ENCODE measurements at regions not wholly inside any gene's neighbourhood (a gene's known extent, or its start where the extent isn't known, plus 50 kb on each side); places are given as distances from the start of the nearest gene placed in this dataset.
"Not testable (repeated sequence)": the region's sequence is repeated elsewhere in the genome, so short reads cannot be mapped to it uniquely, and the experiment has no call there.

DNA sequence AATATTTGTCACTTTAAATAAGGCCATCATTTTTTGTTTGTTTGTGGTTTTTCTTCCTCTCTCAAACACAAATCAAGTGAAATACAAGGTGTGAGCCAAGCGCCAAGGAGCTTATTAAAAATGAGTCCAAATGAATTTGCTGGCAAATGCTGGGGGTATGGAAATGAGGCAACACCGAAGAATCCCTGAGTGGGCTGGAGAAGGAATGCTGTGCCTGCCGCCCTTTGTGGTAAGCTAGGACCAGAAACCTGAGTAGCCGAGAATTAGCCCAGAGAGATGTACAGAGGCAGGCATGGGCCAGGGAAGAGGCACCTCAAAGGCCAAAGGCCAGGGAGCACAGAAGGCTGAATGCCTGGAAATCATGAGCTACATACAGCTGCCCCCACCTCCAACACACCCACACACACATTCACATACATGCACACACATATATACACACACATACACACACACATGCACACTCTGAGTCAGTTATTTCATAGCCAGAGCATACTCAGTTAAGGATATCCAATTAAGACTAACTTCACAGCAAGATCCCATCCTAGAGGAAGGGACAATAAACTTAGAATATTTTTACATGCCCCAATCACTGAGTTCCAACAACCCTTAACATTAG, 266.1 kb upstream of the DYNLRB2 start:
- no peak for DNase-seq
- in situ Hi-C loops (cut with MboI; ENCODE audit: low pct_unique_long_range_greater_than_20kb, low sequenced_read_pairs) = no loop called here

- in situ Hi-C loops (cut with MboI; ENCODE audit: low pct_unique_long_range_greater_than_20kb, low sequenced_read_pairs) = no loop called here
- no peak for DNase-seq
These were observed 266.9 kb upstream of the DYNLRB2 start for GRCh38 chr16:80273635-80274538.

GRCh38 chr16:80265624-80266306, 275.0 kb upstream of the DYNLRB2 start:
- DNase-seq = no peak
- in situ Hi-C loops (cut with MboI; ENCODE audit: low pct_unique_long_range_greater_than_20kb, low sequenced_read_pairs) = no loop called here

GRCh38 chr16:80263848-80264694, 276.7 kb upstream of the DYNLRB2 start:
- in situ Hi-C loops (cut with MboI; ENCODE audit: low pct_unique_long_range_greater_than_20kb, low sequenced_read_pairs) = no loop called here
- no peak for DNase-seq

DNA sequence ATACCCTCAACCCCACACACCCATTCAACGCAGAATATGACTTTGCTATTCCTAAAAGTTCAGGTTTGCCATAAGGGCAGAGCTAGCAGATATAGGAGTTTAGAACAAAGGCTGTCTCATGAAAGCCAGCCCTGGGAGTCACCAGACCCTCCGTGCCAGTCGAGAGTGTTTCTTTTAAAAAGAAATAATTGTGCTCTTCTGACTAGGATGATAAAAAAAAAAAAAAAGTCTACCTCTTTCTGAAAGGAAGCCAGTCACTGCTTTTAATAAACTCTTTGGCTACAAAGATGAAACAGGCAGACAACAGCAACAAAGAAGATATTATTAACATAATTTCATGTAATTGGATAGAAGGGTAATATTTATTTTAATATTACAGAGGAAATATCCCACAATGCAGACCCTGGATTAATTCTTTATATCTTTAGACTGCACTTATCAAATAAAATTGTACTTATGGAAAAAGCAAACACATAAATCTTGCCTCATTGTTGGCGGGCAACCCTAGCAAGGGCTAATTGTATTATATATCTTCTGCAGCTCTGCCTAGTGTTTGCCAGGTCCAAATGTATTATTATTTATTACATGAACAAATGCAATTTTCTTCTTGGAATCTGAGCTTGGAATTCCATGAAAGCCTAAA, 277.5 kb upstream of the DYNLRB2 start:
- in situ Hi-C loops (cut with MboI; ENCODE audit: low pct_unique_long_range_greater_than_20kb, low sequenced_read_pairs) = no loop called here
- DNase-seq = no peak

GRCh38 chr16:80260906-80261311, 279.9 kb upstream of the DYNLRB2 start:
- in situ Hi-C loops (cut with MboI; ENCODE audit: low pct_unique_long_range_greater_than_20kb, low sequenced_read_pairs) = no loop called here
- DNase-seq = no peak

DNA sequence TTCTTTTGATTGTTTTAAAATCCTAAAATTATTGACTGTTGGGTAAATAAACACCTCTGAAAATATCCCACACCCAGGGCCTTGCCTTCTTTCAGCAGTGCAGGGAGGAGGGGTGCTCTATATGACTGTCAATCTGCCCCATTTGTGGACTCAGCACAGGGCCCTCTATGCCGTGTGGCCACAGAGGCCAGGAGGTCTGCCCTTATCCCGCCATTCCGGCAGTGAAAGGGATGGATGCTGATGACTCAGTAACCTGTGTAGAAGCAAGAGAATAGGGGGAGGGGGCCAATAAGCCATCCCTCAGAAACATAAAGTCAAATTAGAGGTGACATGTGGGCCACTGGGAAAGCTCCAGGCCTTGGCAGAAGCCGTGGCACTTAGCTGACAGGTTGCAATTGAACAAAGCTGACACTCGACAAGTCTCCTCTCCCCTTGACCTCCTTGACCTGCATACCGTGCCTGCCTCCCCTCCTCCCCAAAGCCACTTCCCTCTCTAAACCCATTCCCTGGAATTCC, 281.4 kb upstream of the DYNLRB2 start:
- no peak for DNase-seq
- in situ Hi-C loops (cut with MboI; ENCODE audit: low pct_unique_long_range_greater_than_20kb, low sequenced_read_pairs) = no loop called here

- in situ Hi-C loops (cut with MboI; ENCODE audit: low pct_unique_long_range_greater_than_20kb, low sequenced_read_pairs) = no loop called here
- DNase-seq = no peak
These were observed 282.4 kb upstream of the DYNLRB2 start for GRCh38 chr16:80258407-80258806.

DNA sequence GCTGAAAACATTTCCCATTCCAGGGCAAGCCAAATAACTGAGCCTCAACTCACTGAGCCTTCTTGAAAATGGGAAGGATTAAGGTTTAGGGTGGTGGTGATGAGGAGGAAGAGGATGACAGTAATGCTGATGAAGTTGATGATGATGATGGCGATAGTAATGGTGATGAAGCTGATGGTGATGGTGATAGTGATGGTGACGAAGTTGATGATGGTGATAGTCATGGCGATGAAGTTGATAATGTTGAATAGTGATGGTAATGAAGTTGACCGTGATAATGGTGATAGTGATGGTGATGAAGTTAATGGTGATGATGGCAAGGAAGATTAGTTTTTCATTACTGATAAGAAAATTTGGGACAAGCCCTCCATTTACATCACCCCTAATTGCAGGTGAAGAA, 285.8 kb upstream of the DYNLRB2 start:
- no peak for DNase-seq
- in situ Hi-C loops (cut with MboI; ENCODE audit: low pct_unique_long_range_greater_than_20kb, low sequenced_read_pairs) = no loop called here

DNA sequence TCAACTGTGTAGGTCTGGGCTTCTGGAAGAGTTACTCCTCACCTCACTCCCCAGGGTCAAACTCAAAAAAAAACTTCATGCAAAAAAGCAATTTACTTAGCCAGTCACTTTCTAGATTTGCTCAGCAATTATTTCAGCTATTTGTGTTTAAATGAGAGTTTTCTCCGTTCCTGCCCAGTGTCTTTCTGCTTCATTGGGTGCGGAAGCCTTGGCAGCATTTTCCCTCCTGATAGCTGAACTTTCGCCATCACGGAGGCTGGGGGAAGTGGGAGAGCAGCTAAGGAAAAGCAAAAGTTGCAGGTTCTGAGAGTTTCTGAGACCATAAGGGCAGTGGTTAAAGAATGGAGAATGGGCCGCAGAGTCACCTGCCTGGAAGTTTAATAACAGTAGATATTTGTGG, 287.1 kb upstream of the DYNLRB2 start:
- in situ Hi-C loops (cut with MboI; ENCODE audit: low pct_unique_long_range_greater_than_20kb, low sequenced_read_pairs) = no loop called here
- DNase-seq = no peak

GRCh38 chr16:80250381-80250780, 290.4 kb upstream of the DYNLRB2 start:
- no peak for DNase-seq
- in situ Hi-C loops (cut with MboI; ENCODE audit: low pct_unique_long_range_greater_than_20kb, low sequenced_read_pairs) = no loop called here

- DNase-seq; in situ Hi-C loops (cut with MboI; ENCODE audit: low pct_unique_long_range_greater_than_20kb, low sequenced_read_pairs): not testable (repeated sequence)
These were observed 297.5 kb upstream of the DYNLRB2 start for GRCh38 chr16:80243303-80243702.

- in situ Hi-C loops (cut with MboI; ENCODE audit: low pct_unique_long_range_greater_than_20kb, low sequenced_read_pairs) = not testable (repeated sequence)
These were observed 298.5 kb upstream of the DYNLRB2 start for GRCh38 chr16:80242279-80242678.

GRCh38 chr16:80233097-80233835, 307.5 kb upstream of the DYNLRB2 start:
- in situ Hi-C loops (cut with MboI; ENCODE audit: low pct_unique_long_range_greater_than_20kb, low sequenced_read_pairs) = no loop called here
- DNase-seq = no peak

More at GRCh38 chr16:80242279-80242678, 298.5 kb upstream of the DYNLRB2 start:
- DNase-seq = not testable (repeated sequence)

DNA sequence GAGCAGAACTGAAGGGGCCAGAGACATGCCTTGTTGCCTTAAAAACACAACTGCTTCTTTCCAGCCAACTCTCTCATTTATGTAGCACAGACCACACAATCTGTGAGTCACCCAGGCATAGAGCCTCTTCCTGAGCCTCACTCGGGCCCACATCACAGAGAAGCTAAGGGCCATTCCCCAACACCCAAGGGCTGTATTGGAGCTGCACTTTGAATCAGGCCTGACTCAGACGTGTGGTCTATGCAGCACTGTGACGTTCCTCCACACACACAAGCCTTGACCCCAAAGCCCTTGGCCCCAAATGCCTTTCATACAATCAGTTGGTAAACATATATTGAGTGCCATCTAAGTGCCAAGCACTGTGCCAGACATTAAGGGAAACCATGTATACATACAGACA, 308.9 kb upstream of the DYNLRB2 start:
- no peak for DNase-seq
- in situ Hi-C loops (cut with MboI; ENCODE audit: low pct_unique_long_range_greater_than_20kb, low sequenced_read_pairs) = no loop called here

DNA sequence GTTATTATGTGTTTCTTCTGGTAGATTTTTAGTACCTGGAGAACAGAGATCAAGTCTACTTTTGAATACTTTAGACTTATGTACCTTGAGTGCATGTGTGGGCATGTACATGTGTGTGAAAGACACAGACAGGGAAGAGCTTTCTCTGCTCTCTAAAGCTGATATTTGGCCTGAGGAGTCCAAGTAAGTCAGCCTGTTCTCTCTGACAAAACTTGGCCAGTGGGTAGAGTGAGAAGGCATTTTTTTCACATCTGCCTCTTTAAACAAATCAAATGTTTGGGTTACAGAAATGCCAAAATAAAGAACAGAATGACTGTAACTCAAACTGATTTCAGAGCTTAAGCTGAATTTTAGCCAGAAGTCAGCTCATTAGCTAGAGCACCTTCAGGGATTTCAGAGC, 309.7 kb upstream of the DYNLRB2 start:
- in situ Hi-C loops (cut with MboI; ENCODE audit: low pct_unique_long_range_greater_than_20kb, low sequenced_read_pairs) = no loop called here
- no peak for DNase-seq

DNA sequence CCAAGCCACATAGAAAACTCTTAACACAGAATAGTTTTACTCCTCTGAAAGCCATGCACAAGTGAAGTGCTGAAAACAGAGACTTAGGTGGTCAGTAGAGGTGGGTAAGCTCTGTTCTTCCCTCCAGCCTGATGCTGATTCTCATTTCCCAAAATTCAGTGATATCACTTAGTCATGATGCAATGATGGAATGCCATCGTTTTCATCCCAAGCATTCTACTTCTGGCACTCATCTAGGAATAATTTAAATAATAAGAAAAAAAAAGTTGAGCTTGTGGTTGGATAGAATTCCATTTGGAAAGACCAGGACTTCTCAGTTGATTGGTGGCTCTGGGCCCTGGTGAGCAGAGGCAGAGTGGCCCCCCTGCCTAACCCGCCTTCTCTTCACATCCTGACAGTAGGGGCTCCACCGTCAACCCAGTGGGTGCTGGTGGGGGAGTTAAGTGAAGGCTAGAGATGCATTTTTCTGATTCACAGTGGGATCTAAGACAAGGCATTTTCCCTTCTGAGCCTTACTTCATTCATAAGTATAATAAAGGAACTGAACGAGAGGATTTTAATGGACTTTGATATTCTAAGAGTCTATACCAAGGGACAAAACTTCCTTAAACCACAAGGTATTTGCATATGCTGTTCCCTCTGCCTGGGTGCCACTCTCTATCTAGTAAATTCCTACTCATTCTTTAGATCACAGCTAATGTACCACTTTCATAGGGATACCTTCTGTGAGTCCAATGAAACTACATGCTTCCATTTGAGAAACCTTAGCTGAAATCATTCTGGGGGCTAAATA, 310.3 kb upstream of the DYNLRB2 start:
- in situ Hi-C loops (cut with MboI; ENCODE audit: low pct_unique_long_range_greater_than_20kb, low sequenced_read_pairs) = no loop called here
- no peak for DNase-seq
